Skeletal muscle cell (primary cell): ENCODE measurements at regions not wholly inside any gene's neighbourhood (a gene's known extent, or its start where the extent isn't known, plus 50 kb on each side); places are given as distances from the start of the nearest gene placed in this dataset.

Experiments
- DNase-seq: peaks from one replicate; pipeline ENCODE4 v3.0.0-alpha.2; 2010; ENCODE audit warnings: low read depth
- H3K4me3 ChIP-seq: 2 replicates; pipeline ENCODE4 v1.5.1; 2011; ENCODE audit warnings: low read depth, mild to moderate bottlenecking, control low read depth, low read length, moderate library complexity

- no peak overlapping the region for H3K4me3 ChIP-seq
- no peak for DNase-seq
These were observed 498.7 kb downstream of the NXPH1 start for GRCh38 chr7:8931906-8932646.

- H3K4me3 ChIP-seq: no peak overlapping the region
- DNase-seq: no peak
These were observed 499.3 kb downstream of the NXPH1 start for GRCh38 chr7:8932751-8933150.

GRCh38 chr7:8937204-8937603, 503.8 kb downstream of the NXPH1 start:
- no peak for DNase-seq
- H3K4me3 ChIP-seq: no peak overlapping the region

- no peak overlapping the region for H3K4me3 ChIP-seq
- no peak for DNase-seq
These were observed 504.8 kb downstream of the NXPH1 start for GRCh38 chr7:8938044-8938805.

GRCh38 chr7:8939446-8939845, 506.0 kb downstream of the NXPH1 start:
- DNase-seq: no peak
- H3K4me3 ChIP-seq: no peak overlapping the region

GRCh38 chr7:8963722-8964121, 530.3 kb downstream of the NXPH1 start:
- no peak overlapping the region for H3K4me3 ChIP-seq
- no peak for DNase-seq

GRCh38 chr7:8965177-8965576, 531.8 kb downstream of the NXPH1 start:
- H3K4me3 ChIP-seq: no peak overlapping the region
- DNase-seq: no peak

GRCh38 chr7:8973601-8974000, 540.2 kb downstream of the NXPH1 start:
- H3K4me3 ChIP-seq: no peak overlapping the region
- no peak for DNase-seq

GRCh38 chr7:8975681-8976080, 542.3 kb downstream of the NXPH1 start:
- H3K4me3 ChIP-seq: no peak overlapping the region
- no peak for DNase-seq

- DNase-seq: no peak
- no peak overlapping the region for H3K4me3 ChIP-seq
These were observed 549.1 kb downstream of the NXPH1 start for GRCh38 chr7:8982338-8982992.

- no peak overlapping the region for H3K4me3 ChIP-seq
- no peak for DNase-seq
These were observed 551.8 kb downstream of the NXPH1 start for GRCh38 chr7:8985255-8985654.

- no peak for DNase-seq
- no peak overlapping the region for H3K4me3 ChIP-seq
These were observed 554.9 kb downstream of the NXPH1 start for GRCh38 chr7:8988267-8988666.

GRCh38 chr7:8991159-8991558, 557.8 kb downstream of the NXPH1 start:
- H3K4me3 ChIP-seq: no peak overlapping the region
- DNase-seq: no peak

GRCh38 chr7:8998762-8999161, 565.4 kb downstream of the NXPH1 start:
- DNase-seq: no peak
- no peak overlapping the region for H3K4me3 ChIP-seq

GRCh38 chr7:9013940-9014339, 580.5 kb downstream of the NXPH1 start:
- DNase-seq: no peak
- no peak overlapping the region for H3K4me3 ChIP-seq

GRCh38 chr7:9017286-9017685, 583.9 kb downstream of the NXPH1 start:
- DNase-seq: no peak
- H3K4me3 ChIP-seq: no peak overlapping the region

- DNase-seq: no peak
These were observed 589.0 kb downstream of the NXPH1 start for GRCh38 chr7:9022456-9022855.

GRCh38 chr7:9023675-9024294, 590.4 kb downstream of the NXPH1 start:
- DNase-seq: no peak
- H3K4me3 ChIP-seq: no peak overlapping the region

More at GRCh38 chr7:9022456-9022855, 589.0 kb downstream of the NXPH1 start:
- H3K4me3 ChIP-seq: no peak overlapping the region

- no peak for DNase-seq
- no peak overlapping the region for H3K4me3 ChIP-seq
These were observed 592.7 kb downstream of the NXPH1 start for GRCh38 chr7:9026121-9026520.

- no peak for DNase-seq
These were observed 594.6 kb downstream of the NXPH1 start for GRCh38 chr7:9028012-9028411.

More at GRCh38 chr7:9028012-9028411, 594.6 kb downstream of the NXPH1 start:
- H3K4me3 ChIP-seq: no peak overlapping the region
